ENCODE measurements at regions not wholly inside any gene's neighbourhood (a gene's known extent, or its start where the extent isn't known, plus 50 kb on each side); places are given as distances from the start of the nearest gene placed in this dataset.
"Not testable (repeated sequence)": the region's sequence is repeated elsewhere in the genome, so short reads cannot be mapped to it uniquely, and the experiment has no call there.

DNA sequence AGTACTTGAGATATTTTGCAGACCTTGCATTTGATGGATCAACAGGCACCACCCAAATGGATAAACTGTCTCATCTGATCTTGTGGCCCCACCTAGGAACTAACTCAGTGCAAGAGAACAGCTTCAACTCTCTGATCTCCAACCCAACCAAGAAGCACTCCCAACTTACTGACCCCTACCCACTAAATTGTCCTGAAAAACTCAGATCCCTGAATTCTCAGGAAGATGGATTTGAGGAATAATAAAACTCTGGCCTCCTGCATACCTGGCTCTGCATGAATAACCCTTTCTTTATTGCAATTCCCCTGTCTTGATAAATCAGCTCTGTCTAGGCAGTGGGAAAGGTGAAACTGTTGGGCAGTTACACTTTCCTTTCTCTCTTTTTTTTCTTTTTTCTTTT is 247.9 kb downstream of the ZPLD1 start:
- DNase-seq (ENCODE audit: low read depth), result no peak

DNA sequence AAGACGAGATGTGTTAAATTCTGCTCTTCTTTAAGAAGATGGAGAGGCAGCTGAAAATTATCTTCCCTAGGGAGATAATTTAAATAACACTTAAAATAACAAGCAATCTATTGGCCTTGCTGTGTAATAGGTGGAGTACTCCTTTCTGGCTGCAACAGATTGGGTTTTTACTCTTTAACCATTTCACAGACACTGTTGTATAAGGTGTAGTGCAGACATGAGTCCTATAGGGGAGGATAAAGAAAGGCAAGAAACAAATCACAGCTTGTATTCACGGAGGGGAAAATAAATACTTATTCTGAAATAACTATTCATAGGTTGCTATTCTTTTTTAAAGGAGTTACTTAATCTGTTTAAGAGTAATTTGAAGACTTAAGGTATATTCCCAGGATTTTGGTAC is 252.0 kb downstream of the ZPLD1 start:
- no peak for DNase-seq (ENCODE audit: low read depth)

DNA sequence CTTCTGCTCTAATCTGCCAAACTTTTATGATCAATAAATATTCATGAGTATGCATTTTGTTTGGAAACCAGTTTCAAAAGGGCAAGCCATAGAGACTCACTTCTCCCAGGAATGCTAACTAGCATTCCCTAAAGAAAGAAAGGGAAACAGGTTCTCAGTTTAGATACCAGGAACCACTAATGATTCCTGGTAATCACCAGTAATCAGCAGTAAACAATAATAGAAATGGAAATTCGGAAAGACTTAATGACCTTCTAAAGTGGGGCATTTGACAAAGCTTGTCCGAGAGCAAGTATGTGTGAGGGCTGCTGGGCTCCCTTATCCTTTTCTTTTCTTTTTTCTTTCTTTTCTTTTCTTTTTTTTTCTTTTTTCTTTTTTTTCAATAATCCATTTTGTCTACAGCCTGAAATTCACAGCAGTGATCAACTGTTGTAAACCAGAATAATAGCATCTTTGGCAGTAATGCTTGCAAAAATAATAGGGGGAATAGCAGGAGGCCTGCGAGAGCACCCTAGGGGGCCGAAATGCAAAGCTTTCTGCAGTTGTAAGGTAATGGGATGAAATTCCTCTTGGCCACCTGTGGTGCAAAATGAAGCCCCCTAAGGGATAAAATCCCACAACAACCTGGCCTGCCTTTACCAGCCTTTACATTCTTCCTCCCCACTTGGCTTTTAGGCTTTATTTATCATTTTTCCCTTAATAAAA is 253.2 kb downstream of the ZPLD1 start:
- DNase-seq (ENCODE audit: low read depth), result no peak

DNA sequence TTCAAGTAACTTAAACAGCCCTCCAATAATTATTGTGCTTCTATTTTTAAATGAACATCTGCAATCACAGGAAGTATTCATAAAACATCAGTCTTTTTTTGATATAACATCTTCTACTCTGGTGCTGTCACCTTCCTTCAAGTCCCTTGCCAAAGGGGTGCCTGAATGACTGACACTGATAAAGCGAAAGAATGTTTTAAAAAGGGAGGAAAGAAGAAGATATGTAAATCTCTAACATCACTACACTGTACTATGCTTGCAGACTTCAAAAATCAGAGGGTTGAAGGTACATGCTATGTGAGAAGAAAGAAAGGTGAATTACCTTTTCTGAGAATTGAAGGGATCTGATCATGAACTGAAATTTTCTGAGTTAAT is 253.7 kb downstream of the ZPLD1 start:
- DNase-seq (ENCODE audit: low read depth), result no peak

DNA sequence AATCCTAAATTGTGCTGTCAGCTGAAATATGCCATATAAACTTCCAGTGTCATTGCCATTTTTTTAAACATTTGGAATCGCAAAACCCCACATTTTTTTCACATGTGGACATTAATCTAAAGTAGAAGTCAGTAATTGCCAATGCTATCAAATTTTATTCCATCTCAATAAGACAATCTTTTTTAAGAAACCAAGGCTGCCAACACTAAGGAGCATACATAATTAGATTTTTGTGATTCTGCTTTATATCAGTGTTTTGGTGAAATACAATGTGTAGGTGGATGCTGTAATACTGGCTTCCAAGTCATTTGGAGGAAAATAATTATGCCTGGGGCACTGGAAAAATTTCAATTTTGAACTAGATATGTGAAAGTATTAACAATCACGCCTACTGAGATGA is 256.7 kb downstream of the ZPLD1 start:
- DNase-seq (ENCODE audit: low read depth), result no peak

DNA sequence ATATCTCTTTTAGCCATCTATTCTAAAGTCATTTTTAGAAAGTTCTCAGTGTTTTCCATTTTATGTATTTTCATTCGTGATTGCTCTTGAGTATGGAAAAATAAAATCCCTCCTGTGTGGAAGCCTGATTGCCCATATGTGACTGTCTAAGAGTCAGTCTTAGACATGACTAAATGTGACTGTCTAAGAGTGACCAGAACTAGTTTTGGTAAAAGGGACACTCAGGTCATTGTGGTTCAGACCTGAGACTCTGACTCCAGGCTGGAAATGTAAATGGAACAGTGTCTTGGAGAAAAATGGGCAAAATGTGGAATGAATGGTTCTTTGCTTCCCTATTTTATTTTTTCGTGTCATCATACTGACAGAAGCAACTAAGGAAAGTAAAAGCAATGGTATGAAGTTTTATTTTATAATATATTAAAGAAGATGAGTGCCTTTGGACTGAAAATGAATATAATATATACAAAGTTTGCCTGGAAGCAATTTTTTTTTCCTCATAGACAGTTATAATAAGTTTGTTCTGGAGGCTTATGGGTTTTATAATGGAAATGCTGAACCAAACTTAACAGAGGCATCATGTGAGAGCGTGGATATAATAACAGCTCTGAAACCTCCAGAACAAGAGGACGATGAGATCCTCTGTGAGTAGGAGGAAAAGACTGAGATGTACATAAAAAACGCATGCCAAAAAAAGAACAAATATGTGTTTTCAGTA is 264.4 kb downstream of the ZPLD1 start:
- DNase-seq (ENCODE audit: low read depth), result no peak

DNA sequence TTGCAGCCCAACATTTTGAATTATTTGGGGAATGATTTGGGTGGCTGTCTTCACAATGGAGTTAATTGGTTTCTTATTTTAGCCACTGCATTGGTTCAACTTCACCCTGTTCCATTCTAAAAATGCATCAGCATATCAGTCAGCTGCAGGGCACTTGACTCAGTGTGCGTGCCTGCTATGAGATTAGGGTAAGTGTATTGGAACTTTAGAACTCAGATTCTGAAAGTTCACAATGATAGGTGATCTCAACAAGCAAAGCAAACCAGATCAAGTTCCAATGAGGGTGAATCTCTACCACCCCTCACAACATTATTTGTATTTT is 265.0 kb downstream of the ZPLD1 start:
- no peak for DNase-seq (ENCODE audit: low read depth)

DNA sequence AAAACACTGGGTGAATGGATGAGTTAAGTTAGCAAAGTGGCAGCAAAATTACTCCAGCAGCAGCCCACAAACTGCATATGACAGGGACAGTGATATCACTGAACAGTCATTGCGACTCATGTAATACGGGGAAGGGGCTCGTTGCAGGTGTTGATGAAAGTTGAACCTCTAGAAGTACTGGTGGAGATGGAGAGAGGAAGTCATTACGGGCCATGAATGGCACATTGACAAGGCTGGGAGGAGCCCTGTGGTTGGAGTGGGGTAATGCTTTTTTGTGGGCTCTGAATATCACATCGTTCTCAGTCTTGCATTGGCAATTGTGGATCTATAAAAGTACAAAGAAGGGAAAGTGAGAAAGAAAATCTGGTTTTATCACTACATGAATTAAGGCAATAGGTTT is 278.1 kb downstream of the ZPLD1 start:
- no peak for DNase-seq (ENCODE audit: low read depth)

DNA sequence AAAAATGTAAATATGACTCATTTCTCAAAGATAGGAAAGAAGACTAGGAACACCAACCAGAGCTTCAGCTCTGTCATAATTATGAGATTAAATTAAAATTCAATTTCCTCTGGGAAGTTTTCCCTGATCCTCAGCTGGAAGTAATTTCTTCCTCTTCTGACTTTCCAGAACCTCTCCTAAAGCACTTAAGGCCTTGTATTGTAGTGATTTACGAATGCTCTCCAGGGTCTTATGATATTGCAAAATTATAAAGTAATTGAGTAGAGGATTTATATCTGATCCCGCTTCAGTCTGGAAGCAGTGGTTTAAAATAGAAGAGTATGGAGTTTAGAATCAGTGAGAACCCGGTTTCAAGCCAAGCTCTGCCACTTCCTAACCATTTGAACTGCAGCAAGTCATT is 279.8 kb downstream of the ZPLD1 start:
- DNase-seq (ENCODE audit: low read depth), result no peak

DNA sequence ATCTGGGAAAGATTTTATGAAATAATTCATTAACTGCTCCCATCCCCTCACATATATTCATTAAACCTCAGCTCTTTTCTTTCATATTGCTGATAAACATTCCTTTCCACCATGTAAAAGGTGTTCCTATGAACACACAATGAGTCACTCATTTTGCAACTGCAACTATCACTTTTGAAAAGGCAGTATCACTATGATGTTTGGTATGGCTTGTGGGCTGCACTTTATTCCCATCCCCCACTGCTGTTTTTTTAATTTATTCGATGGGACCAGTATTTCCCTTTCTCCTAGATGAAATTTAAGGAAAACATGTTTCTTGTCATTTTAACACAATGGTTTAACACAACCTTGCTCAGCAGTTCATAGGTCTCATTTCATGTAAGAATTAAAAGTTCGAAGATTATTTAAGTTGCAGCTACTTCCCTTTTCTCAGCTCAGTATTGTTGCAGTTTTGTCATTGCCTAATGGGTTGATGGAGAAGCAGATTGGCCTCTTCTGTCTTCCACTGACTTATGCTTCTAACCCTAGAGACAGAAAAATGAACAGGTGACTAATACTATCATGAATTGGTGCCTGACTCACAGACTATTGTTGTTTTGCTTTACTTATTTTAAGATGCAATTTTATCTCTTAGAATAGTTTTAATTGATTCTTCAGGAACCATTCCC is 280.3 kb downstream of the ZPLD1 start:
- DNase-seq (ENCODE audit: low read depth), result no peak

DNA sequence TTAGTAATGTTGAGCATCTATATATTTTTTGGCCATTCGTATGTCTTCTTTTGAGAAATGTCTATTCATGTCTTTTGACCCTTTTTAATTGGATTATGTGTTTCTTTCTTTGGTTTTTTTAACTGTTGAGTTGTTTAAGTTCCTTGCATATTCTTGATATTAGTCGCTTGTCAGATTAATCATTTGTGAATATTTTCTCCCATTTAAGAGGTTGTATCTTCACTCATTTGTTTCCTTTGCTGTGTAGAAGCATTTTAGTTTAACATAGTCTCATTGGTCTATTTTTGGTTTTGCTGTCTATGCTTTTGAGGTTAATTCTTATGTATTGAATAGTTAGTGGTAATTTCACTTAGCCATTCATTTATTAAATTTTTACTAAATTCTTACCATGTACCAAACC is 283.8 kb downstream of the ZPLD1 start:
- no peak for DNase-seq (ENCODE audit: low read depth)

DNA sequence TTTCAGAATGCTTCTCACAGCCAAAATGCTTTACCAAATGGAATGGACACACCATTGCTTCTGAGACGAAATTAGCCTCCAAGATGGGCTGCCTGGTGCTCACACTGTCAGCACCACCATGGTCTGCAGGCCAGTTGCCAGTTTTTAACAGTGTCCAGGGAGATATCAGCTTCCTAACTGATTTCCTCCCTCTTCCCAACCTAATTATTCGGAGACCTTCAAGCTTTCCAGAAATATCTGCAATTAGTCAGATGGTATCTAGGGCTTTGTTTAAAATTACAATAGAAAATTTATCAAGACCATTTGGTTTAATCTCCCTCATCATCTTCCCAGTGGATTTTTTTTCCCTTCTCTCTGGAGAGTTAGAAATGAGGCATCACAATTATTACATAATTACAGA is 287.5 kb downstream of the ZPLD1 start:
- DNase-seq (ENCODE audit: low read depth), result no peak

DNA sequence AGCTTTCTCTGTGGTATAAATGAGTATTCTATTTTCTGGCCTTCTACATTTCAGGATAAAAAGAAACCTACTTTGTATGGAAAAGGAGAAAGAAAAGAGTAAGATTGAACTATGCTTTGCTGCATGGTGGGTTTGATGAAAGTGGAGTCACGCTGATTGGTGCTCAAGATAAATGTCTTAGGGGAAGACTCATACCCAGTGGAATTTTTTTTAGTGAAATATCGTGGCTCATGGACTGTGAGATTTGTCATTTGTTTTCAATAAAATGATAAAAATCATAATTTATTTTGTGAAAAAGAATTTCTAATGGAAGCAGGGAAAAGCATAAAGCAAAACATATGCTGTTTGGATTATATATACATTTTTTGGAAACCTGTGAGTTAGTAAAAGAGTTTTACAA is 292.5 kb downstream of the ZPLD1 start:
- DNase-seq (ENCODE audit: low read depth), result no peak

DNA sequence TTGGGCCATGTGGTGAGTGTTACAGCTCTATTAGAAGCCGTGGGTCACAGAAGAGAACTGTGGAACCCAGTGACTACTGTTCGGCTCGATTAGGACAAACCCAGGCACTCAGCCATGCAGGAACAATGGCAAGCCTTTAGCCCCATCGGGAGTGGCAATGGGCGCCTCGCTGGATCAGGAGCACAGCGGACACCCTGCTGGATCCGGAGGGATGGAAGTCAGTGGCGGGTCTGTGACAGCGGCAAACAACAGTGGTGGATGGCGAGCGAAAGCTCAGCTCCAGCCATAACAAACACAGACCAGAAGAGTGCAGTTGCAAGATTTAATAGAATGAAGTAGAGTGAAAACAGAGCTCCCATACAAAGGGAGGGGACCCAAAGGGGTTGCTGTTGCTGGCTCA is 297.8 kb downstream of the ZPLD1 start:
- DNase-seq (ENCODE audit: low read depth), result not testable (repeated sequence)

DNA sequence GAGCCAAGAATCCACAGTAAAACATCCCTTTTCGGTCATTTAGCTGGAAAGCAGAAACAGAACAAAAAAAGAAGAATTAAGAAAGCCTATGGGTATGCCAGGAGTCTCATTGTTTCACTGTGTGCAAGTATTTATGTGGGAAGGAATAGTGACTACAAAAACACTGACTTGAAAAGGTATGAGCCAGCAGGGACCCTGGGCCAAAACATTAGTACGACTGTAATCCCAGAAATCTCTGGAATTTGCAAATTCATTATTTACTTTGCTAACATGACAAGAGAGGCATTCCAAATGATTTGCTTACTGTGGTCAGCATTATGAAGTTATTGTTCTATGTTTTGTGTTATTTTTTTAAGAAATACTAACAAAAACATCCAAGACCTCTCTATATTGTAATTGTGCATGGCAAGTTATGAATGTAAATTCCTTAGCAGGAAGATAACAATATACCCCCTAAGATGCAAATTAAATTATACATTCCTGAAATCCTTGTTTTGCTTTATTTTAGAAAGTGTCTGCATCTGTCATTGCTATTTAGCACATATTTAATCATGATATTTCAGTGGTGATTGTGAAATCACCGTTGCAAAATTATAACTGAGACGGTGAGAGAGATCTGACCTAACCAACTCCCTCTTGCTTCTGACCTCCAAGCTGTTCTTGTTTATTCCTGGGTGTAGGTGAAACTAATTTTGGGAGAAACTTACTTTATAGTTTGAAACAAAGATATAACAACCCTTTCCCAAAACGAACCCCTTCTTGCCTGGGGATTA is 299.2 kb downstream of the ZPLD1 start:
- DNase-seq (ENCODE audit: low read depth), result no peak

DNA sequence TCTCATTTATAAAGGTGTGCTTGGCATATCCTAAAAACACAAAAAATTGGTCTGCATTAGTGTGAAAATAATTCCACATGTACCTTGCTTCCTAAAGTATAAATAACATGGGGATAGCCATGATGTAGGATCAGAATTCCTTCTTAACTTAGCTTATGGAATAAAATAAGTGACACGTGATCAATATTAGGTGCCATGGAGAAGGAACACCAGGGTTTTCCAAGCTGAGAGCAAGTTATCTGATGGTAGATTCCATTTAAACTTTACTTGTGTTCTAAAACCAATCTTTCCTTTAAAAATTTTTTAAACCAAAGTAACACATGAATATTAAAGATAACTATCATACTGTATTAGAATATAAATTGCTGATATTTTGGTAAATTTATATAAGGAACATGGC is 300.5 kb downstream of the ZPLD1 start:
- DNase-seq (ENCODE audit: low read depth), result no peak

DNA sequence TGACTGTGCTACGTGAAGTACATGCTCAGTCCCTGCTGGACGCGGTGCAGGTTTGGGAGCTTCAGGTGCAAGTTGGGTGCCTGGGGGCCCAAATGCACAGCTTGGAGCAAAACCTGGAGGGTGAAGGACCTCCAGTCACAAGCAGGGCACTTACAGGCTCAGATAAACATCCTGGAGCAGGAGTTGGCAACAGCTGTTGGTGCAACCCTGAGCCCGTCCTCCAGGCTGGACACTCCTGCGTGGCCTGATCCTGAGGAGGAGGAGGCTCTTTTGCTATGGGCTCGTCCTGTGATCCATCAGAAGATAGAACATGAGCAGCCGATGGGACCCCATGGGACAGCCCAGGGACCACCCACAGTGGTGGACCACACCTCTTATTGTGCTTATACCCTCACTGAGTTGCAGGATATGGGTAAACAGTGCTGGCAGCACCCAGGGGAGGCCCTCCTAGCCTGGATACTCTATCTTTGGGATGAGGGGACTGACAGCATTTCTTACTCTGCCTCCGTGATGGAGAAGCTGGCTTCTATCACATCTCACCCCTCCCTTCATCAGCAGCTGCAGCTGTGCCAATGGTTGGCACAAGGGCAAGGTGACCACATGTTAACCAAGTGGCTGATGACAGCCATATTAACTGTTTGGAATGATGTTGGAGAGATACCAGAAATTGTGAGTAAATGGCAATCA is 301.6 kb downstream of the ZPLD1 start:
- DNase-seq (ENCODE audit: low read depth), result no peak

DNA sequence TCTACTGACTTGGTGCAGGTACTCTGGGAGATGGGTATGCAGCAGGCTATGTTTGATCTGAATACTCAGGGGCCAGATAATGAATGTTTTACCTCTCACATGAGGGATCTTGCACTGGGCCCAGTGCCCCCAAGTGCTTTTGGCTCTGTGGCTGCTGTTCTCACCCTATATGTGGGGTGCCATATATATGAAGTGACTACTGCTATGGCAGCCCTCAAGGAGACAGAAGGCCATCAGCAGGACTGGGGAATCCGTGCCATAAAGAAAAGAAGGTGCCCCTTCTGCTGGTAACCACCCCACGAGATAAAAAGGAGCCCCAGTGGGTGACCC is 302.1 kb downstream of the ZPLD1 start:
- no peak for DNase-seq (ENCODE audit: low read depth)

DNA sequence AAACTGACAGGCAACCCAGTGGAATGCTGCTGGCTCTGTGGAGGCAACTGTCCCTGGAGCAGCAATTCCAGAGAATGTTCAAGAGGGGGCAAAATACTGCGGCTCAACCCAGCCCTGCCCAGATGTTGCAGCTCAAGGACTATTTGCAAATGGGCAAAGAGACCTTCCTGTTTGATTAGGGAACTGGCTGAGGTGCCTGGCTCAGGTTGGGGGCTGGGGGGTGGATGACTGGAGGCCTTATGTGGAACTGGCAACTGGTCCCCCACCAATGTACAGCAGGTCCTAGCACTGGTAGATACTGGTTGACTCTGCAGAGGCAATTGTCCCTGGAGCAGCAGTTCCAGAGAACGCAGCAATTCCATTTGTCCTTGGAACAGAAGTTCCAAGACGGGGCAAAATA is 302.5 kb downstream of the ZPLD1 start:
- no peak for DNase-seq (ENCODE audit: low read depth)

DNA sequence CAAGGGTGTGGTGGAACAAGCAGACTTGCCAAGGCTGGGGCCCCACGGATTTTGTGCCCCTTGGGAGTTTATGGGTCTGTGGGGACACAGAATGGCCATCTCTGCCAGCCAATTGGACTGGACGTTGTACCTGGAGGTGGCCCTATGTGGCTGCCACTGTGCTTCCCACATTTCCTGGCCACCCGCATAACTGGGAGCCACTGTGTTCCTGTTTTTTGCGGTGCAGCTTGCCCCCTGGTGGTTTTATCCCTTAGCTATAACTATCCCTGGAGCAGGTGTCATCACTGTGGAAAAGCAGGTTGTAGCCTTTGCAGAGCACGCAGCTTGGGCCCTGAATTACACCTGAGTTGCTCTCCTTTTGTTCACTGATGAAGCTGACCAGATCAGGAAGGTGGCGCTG is 306.3 kb downstream of the ZPLD1 start:
- no peak for DNase-seq (ENCODE audit: low read depth)

DNA sequence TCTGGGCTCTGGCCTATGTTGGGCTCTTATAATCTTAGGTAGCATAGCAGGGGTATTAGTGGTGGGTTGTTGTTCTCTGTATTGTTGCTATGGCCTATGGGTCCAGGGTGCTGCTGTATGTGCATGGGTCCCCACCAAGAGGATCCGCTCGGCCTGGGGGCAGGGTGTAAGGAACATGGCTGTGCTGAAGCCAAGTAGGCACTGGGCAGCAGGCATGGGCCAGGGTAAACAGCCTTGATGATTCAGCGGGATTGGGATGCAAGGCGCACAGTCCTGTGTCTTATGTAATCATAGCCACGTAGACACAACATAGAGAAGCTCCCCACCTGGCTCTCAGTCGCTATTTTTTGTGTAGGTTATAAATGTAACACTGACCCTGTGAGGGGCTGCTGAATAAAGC is 306.9 kb downstream of the ZPLD1 start:
- DNase-seq (ENCODE audit: low read depth), result no peak

DNA sequence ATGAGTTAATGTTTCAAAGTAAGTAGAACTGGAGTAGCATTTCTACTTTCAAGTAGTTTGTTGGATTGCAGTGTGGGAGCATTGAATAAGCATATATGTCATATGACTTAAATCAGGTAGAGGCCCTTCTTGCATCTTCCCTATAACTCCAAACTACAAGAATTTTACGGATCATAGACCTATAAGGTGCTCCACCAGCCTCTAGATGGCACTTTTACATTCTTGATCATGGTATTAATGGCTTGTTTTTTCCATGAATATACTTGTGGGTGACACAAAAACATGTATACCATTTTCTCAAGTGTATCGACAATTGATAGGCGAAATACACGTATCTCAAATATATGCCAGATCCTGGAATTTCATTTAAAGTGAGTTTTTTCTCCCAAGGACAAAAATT is 311.1 kb downstream of the ZPLD1 start:
- DNase-seq (ENCODE audit: low read depth), result no peak

DNA sequence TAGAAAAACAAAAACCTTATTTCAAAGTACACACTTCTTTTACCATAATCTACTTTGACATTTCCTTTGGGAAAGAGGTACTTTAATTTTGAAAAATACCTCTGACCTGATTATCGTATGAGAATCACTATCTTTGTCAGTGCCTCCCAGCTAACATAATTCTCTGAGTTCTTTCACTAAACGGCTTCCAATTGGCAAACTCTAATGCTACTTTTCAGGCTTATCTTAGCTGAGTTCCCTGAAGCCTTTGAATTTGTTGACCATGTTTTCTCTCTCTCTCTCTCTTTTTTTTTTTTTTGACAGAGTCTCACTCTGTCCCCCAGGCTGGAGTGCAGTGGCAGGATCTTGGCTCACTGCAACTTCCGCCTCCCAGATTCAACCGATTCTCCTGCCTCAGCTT is 312.8 kb downstream of the ZPLD1 start:
- no peak for DNase-seq (ENCODE audit: low read depth)
